Spleen (tissue), 11 donors: ENCODE measurements at regions not wholly inside any gene's neighbourhood (a gene's known extent, or its start where the extent isn't known, plus 50 kb on each side); places are given as distances from the start of the nearest gene placed in this dataset.

Experiments
- DNase-seq: peaks from one replicate; pipeline ENCODE4 v3.0.0-alpha.2; 2020
- H3K27ac ChIP-seq, 8 donors: fragments of 200-600 bp; sonication (generic) in 7 of 8; 1 replicate in 4 of 8; 2 replicates in 4 of 8; pipeline versions ENCODE4 v1.5.0 to v1.8.0; 2016 to 2021; ENCODE audit warnings: inconsistent platforms in 4 of 8, mild to moderate bottlenecking in 4 of 8, moderate library complexity in 1 of 8
- H3K27me3 ChIP-seq, 7 donors: fragments of 200-600 bp; sonication (generic) in 6 of 7; replicated peaks in 1 of 7; 1 replicate in 4 of 7; 2 replicates in 3 of 7; pipeline versions ENCODE4 v1.5.0 to v1.8.0; 2016 to 2021; ENCODE audit warnings: inconsistent platforms in 3 of 7, mild to moderate bottlenecking in 1 of 7
- H3K36me3 ChIP-seq, 6 donors: fragments of 200-600 bp; sonication (generic) in 5 of 6; 1 replicate in 4 of 6; 2 replicates in 2 of 6; pipeline versions ENCODE4 v1.5.0 to v1.8.0; 2016 to 2021; ENCODE audit warnings: inconsistent platforms in 2 of 6
- H3K4me1 ChIP-seq, 6 donors: fragments of 200-600 bp; sonication (generic) in 5 of 6; 1 replicate in 3 of 6; 2 replicates in 3 of 6; pipeline versions ENCODE4 v1.5.0 to v1.8.0; 2016 to 2021; ENCODE audit warnings: inconsistent platforms in 3 of 6
- H3K4me3 ChIP-seq, 8 donors: fragments of 200-600 bp; sonication (generic) in 7 of 8; 1 replicate in 4 of 8; 2 replicates in 4 of 8; pipeline versions ENCODE4 v1.5.0 to v1.8.0; 2016 to 2021; ENCODE audit warnings: inconsistent platforms in 4 of 8, mild to moderate bottlenecking in 4 of 8, moderate library complexity in 2 of 8
- H3K9me3 ChIP-seq, 8 donors: fragments of 200-600 bp; sonication (generic) in 7 of 8; 1 replicate in 4 of 8; 2 replicates in 4 of 8; pipeline versions ENCODE4 v1.5.0 to v1.8.0; 2016 to 2021; ENCODE audit warnings: inconsistent platforms in 4 of 8
- POLR2A ChIP-seq, 3 donors: fragments of 450-650 bp; IDR thresholded peaks; one replicate each; pipeline ENCODE4 v1.5.1; 2017; ENCODE audit warnings: antibody characterized with exemption in 3 of 3, mild to moderate bottlenecking in 1 of 3
- POLR2AphosphoS5 ChIP-seq, 3 donors: sonication (generic); formaldehyde crosslinking; IDR thresholded peaks; one replicate each; pipeline ENCODE4 v1.5.1; 2017; ENCODE audit warnings: antibody characterized with exemption in 3 of 3
- WGBS, 5 donors: extraction: QIAGEN DNeasy Blood & Tissue Kit in 3 of 5; methylation state at CpG; one replicate each; pipeline versions ENCODE4 v1.1.5 to v1.1.7; 2013 to 2018; 5-methylcytosine and 5-hydroxymethylcytosine counted together
- intact Hi-C: fragments of 100-400 bp; cut with DNase I; formaldehyde crosslinking; loops from one replicate; pipeline ENCODE4 v1.15.0; 2023; ENCODE audit warnings: low total_unique reads
- TF ChIP-seq, protein P1 (sequence below), 11 experiments: fragments of 200-600 bp in 7 of 11; fragments of 450-650 bp in 4 of 11; sonication (generic) in 4 of 11; IDR thresholded peaks in 8 of 11; conservative IDR thresholded peaks in 3 of 11; 1 replicate in 7 of 11; 2 replicates in 4 of 11; pipeline versions ENCODE4 v1.4.0 to v1.8.0; 2016 to 2021; ENCODE audit warnings: antibody characterized with exemption in 11 of 11, inconsistent platforms in 4 of 11, mild to moderate bottlenecking in 1 of 11
- donor health status: healthy with polysubstance abuse.
- donor health status: DM: no; HTN: no; CAD: no; lungs with moderate emphysema.
- donor health status: DM: no; HTN: no; CAD: no.
- donor health status: Bipolar disorder and iron deficiency.
- donor health status: healthy.
- donor health status: DM: no; HTN: no; CAD: no.
- donor health status: DM: yes; HTN: yes; CAD: no.

DNA sequence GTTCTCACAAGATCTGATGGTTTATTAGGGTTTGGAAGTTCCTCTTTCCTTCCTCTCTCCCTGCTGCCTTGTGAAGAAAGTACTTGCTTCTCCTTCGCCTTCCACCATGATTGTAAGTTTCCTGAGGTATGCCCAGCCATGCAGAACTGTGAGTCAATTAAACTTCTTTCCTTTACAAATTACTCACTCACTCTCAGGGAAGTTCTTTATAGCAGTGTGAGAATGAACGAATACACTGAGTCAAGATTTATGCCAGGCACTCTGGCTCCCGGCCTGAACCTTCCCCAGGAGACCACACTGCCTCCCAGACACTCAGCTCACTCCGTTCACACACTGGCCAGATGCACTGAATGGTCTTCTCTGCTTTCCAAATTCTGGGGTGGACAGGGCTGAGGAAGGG is 308.3 kb upstream of the AJAP1 start:
- H3K4me1 ChIP-seq, result no peaks in the 10 kb centered on the region
- no peak overlapping the region for H3K4me3 ChIP-seq
- DNase-seq, result no peak
- peaks cover 0 to 11% (median 0%) of the 10 kb centered on the region in 7 donors for H3K27me3 ChIP-seq
- intact Hi-C loops, result no loop called here
- 56 to 59% (median 58%) methylated on average over 4 of the region's 4 CpGs for WGBS, 5 donors
- peaks cover 0 to 11% (median 0%) of the 10 kb centered on the region in 8 donors for H3K9me3 ChIP-seq
- H3K36me3 ChIP-seq, result no peaks in the 10 kb centered on the region
- H3K27ac ChIP-seq, result no peak overlapping the region
- no peak for TF ChIP-seq POLR2A (IDR thresholded peaks at IDR 0.05)
- TF ChIP-seq, protein P1, sequence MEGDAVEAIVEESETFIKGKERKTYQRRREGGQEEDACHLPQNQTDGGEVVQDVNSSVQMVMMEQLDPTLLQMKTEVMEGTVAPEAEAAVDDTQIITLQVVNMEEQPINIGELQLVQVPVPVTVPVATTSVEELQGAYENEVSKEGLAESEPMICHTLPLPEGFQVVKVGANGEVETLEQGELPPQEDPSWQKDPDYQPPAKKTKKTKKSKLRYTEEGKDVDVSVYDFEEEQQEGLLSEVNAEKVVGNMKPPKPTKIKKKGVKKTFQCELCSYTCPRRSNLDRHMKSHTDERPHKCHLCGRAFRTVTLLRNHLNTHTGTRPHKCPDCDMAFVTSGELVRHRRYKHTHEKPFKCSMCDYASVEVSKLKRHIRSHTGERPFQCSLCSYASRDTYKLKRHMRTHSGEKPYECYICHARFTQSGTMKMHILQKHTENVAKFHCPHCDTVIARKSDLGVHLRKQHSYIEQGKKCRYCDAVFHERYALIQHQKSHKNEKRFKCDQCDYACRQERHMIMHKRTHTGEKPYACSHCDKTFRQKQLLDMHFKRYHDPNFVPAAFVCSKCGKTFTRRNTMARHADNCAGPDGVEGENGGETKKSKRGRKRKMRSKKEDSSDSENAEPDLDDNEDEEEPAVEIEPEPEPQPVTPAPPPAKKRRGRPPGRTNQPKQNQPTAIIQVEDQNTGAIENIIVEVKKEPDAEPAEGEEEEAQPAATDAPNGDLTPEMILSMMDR (IDR thresholded peaks at IDR 0.05 in 8 of 11, conservative IDR thresholded peaks at IDR 0.05 in 3 of 11), result no peak
- TF ChIP-seq POLR2AphosphoS5 (IDR thresholded peaks at IDR 0.05), result no peak

DNA sequence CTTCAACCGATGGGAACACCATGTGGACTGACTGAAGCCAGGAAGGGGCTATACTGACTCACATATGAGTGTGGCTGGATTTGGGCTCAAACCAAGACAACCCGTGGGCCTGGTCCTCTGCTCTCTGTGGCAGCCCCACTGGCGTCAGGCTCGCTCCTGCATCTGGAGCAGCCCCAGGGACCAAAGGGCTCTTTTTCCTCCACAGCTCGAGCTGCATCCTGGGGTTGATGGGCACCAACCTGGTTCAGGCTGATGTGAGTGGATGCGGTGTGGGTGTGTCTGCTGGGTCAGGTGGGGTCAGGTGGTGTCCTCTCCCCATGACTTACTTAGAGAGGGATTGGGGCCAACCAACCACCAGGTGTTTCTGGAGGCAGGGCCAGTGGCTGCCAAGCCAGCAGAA is 303.0 kb upstream of the AJAP1 start:
- Histone ChIP-seq H3K4me3 (no peak overlapping the region), H3K9me3 (peaks cover 0 to 6% (median 0%) of the 10 kb centered on the region in 8 donors), H3K36me3 (no peaks in the 10 kb centered on the region), H3K27me3 (peaks cover 0 to 17% (median 0%) of the 10 kb centered on the region in 7 donors), H3K27ac (no peak overlapping the region), H3K4me1 (no peaks in the 10 kb centered on the region)
- TF ChIP-seq POLR2A (IDR thresholded peaks at IDR 0.05) (no peak), POLR2AphosphoS5 (IDR thresholded peaks at IDR 0.05) (no peak)
- TF ChIP-seq, protein P1 (IDR thresholded peaks at IDR 0.05 in 8 of 11, conservative IDR thresholded peaks at IDR 0.05 in 3 of 11), result no peak
- intact Hi-C loops, result no loop called here
- 75 to 89% (median 82%) methylated on average over 3 to 6 of the region's 6 CpGs for WGBS, 5 donors
- DNase-seq, result peak; percentile 23

DNA sequence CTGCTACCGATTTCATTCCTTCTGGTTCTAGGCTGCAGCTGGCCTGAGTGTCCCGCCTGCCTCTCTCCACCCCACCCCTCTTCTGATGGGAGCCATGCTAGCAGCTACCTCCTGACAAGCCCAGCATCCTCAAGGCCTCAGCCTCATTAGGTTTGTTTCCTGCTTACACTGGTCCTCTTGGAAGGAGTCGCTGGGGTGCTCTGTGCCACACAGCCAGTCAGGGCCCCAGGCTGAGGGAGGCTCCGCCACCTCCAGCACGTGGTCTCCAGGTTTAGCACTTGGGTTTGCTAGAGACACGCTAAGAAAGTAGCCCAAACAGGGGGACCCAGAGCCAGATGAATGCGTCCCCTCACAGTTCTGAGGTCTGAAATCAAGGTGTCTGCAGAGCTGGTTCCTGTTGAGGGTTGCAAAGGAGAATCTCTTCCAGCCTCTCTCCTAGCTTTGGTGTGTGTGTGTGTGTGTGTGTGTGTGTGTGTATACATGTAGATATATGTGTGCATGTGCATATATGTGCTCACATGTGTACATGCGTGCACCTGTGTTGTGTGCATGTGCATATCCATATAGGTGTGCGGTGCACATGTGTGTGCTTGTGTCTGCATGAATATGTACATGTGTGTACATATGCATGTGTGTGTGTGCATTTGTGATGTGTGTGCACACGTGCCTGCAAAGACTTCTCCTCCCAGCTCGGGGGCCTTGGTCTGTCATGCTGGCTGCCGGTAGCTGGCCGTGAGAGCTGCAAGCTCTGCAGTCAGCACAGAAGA is 301.1 kb upstream of the AJAP1 start:
- DNase-seq, result peak; percentile 62
- H3K27ac ChIP-seq, result no peak overlapping the region
- 75 to 86% (median 80%) methylated on average over 9 to 13 of the region's 13 CpGs for WGBS, 5 donors
- peaks cover 0 to 17% (median 0%) of the 10 kb centered on the region in 7 donors for H3K27me3 ChIP-seq
- TF ChIP-seq POLR2AphosphoS5 (IDR thresholded peaks at IDR 0.05), result no peak
- TF ChIP-seq, protein P1 (IDR thresholded peaks at IDR 0.05 in 8 of 11, conservative IDR thresholded peaks at IDR 0.05 in 3 of 11), result no peak
- no peak for TF ChIP-seq POLR2A (IDR thresholded peaks at IDR 0.05)
- no peaks in the 10 kb centered on the region for H3K4me1 ChIP-seq
- peaks cover 0 to 6% (median 0%) of the 10 kb centered on the region in 8 donors for H3K9me3 ChIP-seq
- no peaks in the 10 kb centered on the region for H3K36me3 ChIP-seq
- H3K4me3 ChIP-seq, result no peak overlapping the region
- intact Hi-C loops, result no loop called here

DNA sequence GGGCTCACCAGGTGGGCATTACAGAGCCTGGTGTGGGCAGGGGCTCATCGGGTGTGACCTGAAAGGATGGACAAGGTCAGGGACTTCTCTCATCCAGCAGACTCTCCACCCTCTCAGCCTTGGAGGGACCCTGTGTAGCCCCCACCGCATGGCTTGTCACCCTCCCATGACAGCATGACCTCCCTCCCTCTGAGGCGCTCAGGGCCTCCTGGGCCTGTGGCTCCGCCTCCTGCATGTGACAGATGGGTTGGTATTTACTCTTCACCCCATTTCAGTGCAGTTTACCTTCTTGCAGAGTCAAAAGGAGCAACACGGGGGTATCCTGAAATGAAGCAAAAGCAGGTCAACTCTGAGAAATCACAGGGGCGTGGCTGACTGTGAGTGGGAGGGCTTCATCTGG is 298.6 kb upstream of the AJAP1 start:
- Histone ChIP-seq H3K36me3 (no peaks in the 10 kb centered on the region), H3K27me3 (peaks cover 0 to 19% (median 0%) of the 10 kb centered on the region in 7 donors), H3K27ac (no peak overlapping the region), H3K4me3 (no peak overlapping the region), H3K9me3 (no peaks in the 10 kb centered on the region), H3K4me1 (no peaks in the 10 kb centered on the region)
- WGBS, 5 donors, result 67 to 87% (median 68%) methylated on average over 4 to 6 of the region's 6 CpGs
- DNase-seq, result no peak
- intact Hi-C loops, result no loop called here
- no peak for TF ChIP-seq POLR2AphosphoS5 (IDR thresholded peaks at IDR 0.05)
